K562 (cell line): ENCODE measurements at regions not wholly inside any gene's neighbourhood (a gene's known extent, or its start where the extent isn't known, plus 50 kb on each side); places are given as distances from the start of the nearest gene placed in this dataset.

ENCODE experiments used
- ATAC-seq: fragments of 200-7000 bp; cut with Tn5 transposase; 3 replicates; pipeline ENCODE4 v1.9.1; 2020; ENCODE audit warnings: moderate library complexity
- BruUV-seq: library from RNA; stranded (reverse); fragments of 400-500 nt; replicated peaks from 2 replicates; lab custom pipeline; 2021; lab: Mats Ljungman, UMichigan
- CTCF ChIA-PET: fragments of 300-600 bp; formaldehyde crosslinking; extraction: SDS; loops from one replicate; lab custom pipeline; 2021; ENCODE audit warnings: low intra/inter-chr PET ratio; lab: Yijun Ruan, JAX
- POLR2A ChIA-PET: fragments of 300-600, 350-650 bp; sonication (Branson Sonifier 250); formaldehyde crosslinking; extraction: SDS; loops from one replicate; lab custom pipeline; 2021; ENCODE audit warnings: antibody characterized with exemption, inconsistent platforms; lab: Yijun Ruan, JAX
- DNase-seq, 4 experiments: peaks; one replicate each; pipeline versions ENCODE4 v3.0.0 to v3.0.0-alpha.2; 2011 to 2018; ENCODE audit warnings: low spot score in 3 of 4, mixed read lengths in 3 of 4; ENCODE audit errors: extremely low read depth in 1 of 4
- FAIRE-seq: peaks from 2 replicates; lab custom pipeline; 2011; peaks lifted over from hg19 to GRCh38; lab: Jason Lieb, UNC
- H2AFZ ChIP-seq: 2 replicates; pipeline ENCODE4 v1.6.0; 2011; ENCODE audit warnings: low read depth, low read length, control low read depth, inconsistent platforms
- H3K27ac ChIP-seq: fragments of 200-600 bp; 3 replicates; pipeline ENCODE4 v1.8.0; 2011; ENCODE audit warnings: low read depth, mild to moderate bottlenecking, control low read depth, inconsistent platforms, low read length, moderate library complexity, mixed read lengths; ENCODE audit errors: extremely low read depth
- H3K27me3 ChIP-seq, 2 experiments: fragments of 300-600 bp in 1 of 2; 2 replicates in 1 of 2; 3 replicates in 1 of 2; pipeline versions ENCODE4 v1.6.0 to v1.8.0; 2011; ENCODE audit warnings: inconsistent platforms in 2 of 2, low read length in 2 of 2, mild to moderate bottlenecking in 1 of 2, mixed read lengths in 1 of 2, moderate library complexity in 1 of 2; ENCODE audit not compliant: control insufficient read depth in 2 of 2, insufficient read depth in 2 of 2
- H3K36me3 ChIP-seq: fragments of 300-600 bp; 3 replicates; pipeline ENCODE4 v1.8.0; 2011; ENCODE audit warnings: mild to moderate bottlenecking, low read length, inconsistent platforms; ENCODE audit not compliant: control insufficient read depth, insufficient read depth
- H3K4me1 ChIP-seq, 2 experiments: fragments of 200-600 bp in 1 of 2; replicated peaks in 1 of 2; 2 replicates in 1 of 2; 3 replicates in 1 of 2; pipeline versions ENCODE4 v1.5.1 to v1.8.0; 2011; ENCODE audit warnings: inconsistent platforms in 2 of 2, low read length in 2 of 2, mild to moderate bottlenecking in 1 of 2, mixed read lengths in 1 of 2, moderate library complexity in 1 of 2; ENCODE audit not compliant: control insufficient read depth in 2 of 2, insufficient read depth in 2 of 2
- H3K4me2 ChIP-seq: 2 replicates; pipeline ENCODE4 v1.6.1; 2011; ENCODE audit warnings: low read length, control low read depth, inconsistent platforms, mixed read lengths; ENCODE audit not compliant: insufficient read depth
- H3K4me3 ChIP-seq: fragments of 200-600 bp; sonication (generic), shearing (Covaris generic); 2 replicates; pipeline ENCODE4 v1.5.1; 2016; ENCODE audit warnings: control low read depth, inconsistent platforms
- H3K79me2 ChIP-seq: fragments of 200-600 bp; 3 replicates; pipeline ENCODE4 v1.8.0; 2011; ENCODE audit warnings: low read length, inconsistent platforms; ENCODE audit not compliant: control insufficient read depth, insufficient read depth
- H3K9ac ChIP-seq, 2 experiments: 2 replicates each; pipeline versions ENCODE4 v1.6.0 to v1.6.1; 2011; ENCODE audit warnings: low read depth in 2 of 2, low read length in 2 of 2, control low read depth in 1 of 2, inconsistent platforms in 1 of 2, mild to moderate bottlenecking in 1 of 2, mixed read lengths in 1 of 2; ENCODE audit not compliant: insufficient read depth in 1 of 2
- H3K9me1 ChIP-seq: one replicate; pipeline ENCODE4 v1.6.0; 2011; ENCODE audit warnings: inconsistent platforms, mild to moderate bottlenecking, low read length, moderate library complexity; ENCODE audit not compliant: control insufficient read depth, insufficient read depth
- H3K9me3 ChIP-seq: replicated peaks from 2 replicates; pipeline ENCODE4 v1.5.1; 2011; ENCODE audit warnings: low read depth, low read length, inconsistent platforms; ENCODE audit not compliant: control insufficient read depth, insufficient read depth
- H4K20me1 ChIP-seq: replicated peaks from 2 replicates; pipeline ENCODE4 v1.6.1; 2011; ENCODE audit warnings: low read length, inconsistent platforms, mixed read lengths; ENCODE audit not compliant: control insufficient read depth, insufficient read depth
- CEBPB ChIP-seq: fragments of 450-650 bp; IDR thresholded peaks from 2 replicates; pipeline ENCODE4 v1.6.1; 2016; ENCODE audit warnings: missing genetic modification characterization, missing compliant biosample characterization
- CHAMP1 ChIP-seq: fragments of 450-650 bp; IDR thresholded peaks from 2 replicates; pipeline ENCODE4 v1.6.1; 2016; ENCODE audit warnings: mild to moderate bottlenecking
- CHD2 ChIP-seq: IDR thresholded peaks from 2 replicates; pipeline ENCODE4 v1.6.1; 2011; ENCODE audit warnings: low read depth, low read length
- MTA1 ChIP-seq: fragments of 450-650 bp; IDR thresholded peaks from 2 replicates; pipeline ENCODE4 v1.6.1; 2017; ENCODE audit warnings: borderline replicate concordance
- SP1 ChIP-seq: sonication (generic); formaldehyde crosslinking; IDR thresholded peaks from 2 replicates; pipeline ENCODE4 v1.8.1; 2022; ENCODE audit warnings: mild to moderate bottlenecking, missing genetic modification reagents
- ZNF311 ChIP-seq: fragments of 250-450 bp; sonication (Bioruptor Pico); IDR thresholded peaks from 2 replicates; pipeline ENCODE4 v1.4.0; 2020; ENCODE audit warnings: mild to moderate bottlenecking, moderate library complexity
- WGBS: fragments of 100-300 bp; shearing (Covaris generic); methylation state at CpG from one replicate; pipeline ENCODE4 v1.1.6; 2016; ENCODE audit warnings: low coverage, mixed read lengths; ENCODE audit not compliant: insufficient coverage; ENCODE audit errors: missing lambda C conversion rate; 5-methylcytosine and 5-hydroxymethylcytosine counted together
- in situ Hi-C: fragments of 300-500 bp; cut with MboI; formaldehyde crosslinking; loops from 4 replicates; pipeline ENCODE4 v1.15.0; 2018; ENCODE audit warnings: inconsistent platforms, mixed read lengths
- intact Hi-C: fragments of 100-400 bp; cut with micrococcal nuclease; formaldehyde crosslinking; loops from 2 replicates; pipeline ENCODE4 v1.14.2; 2022
- TF ChIP-seq, protein P1 (sequence below): sonication (generic); formaldehyde crosslinking; IDR thresholded peaks from 2 replicates; pipeline ENCODE4 v1.8.1; 2023; ENCODE audit warnings: mild to moderate bottlenecking, missing genetic modification reagents
- TF ChIP-seq, protein P2 (sequence below): fragments of 250-450 bp; sonication (Bioruptor Pico); IDR thresholded peaks from 2 replicates; pipeline ENCODE4 v1.4.0; 2020; ENCODE audit warnings: mild to moderate bottlenecking

GRCh38 chrX:151240237-151240636, 63.9 kb downstream of the GPR50 start:
- no peak overlapping the region for H3K27ac ChIP-seq
- no peak for ATAC-seq
- 0% methylated on average over 1 of the region's 1 CpG for WGBS

GRCh38 chrX:151268836-151269235, 92.5 kb downstream of the GPR50 start:
- no TSS peak for BruUV-seq
- Histone ChIP-seq H3K79me2 (no peaks in the 10 kb centered on the region), H3K9me1 (no peaks in the 10 kb centered on the region), H3K4me1 (no peaks in the 10 kb centered on the region), H3K9me3 (no peaks in the 10 kb centered on the region), H3K4me3 (no peak overlapping the region), H3K27ac (no peak overlapping the region), H3K4me2 (no peak overlapping the region), H2AFZ (no peak overlapping the region), H3K9ac (no peak overlapping the region), H3K36me3 (no peaks in the 10 kb centered on the region), H3K27me3 (no peaks in the 10 kb centered on the region), H4K20me1 (no peaks in the 10 kb centered on the region)
- ChIA-PET CTCF (no interaction called here), POLR2A (no interaction called here)
- no peak for DNase-seq
- ATAC-seq = no peak
- FAIRE-seq = no peak
- intact Hi-C loops (no loop called here), in situ Hi-C loops (no loop called here)
- WGBS = 0% methylated on average over 6 of the region's 6 CpGs
- TF ChIP-seq SP1 (CRISPR knock-in tag) (no peak), CHD2 (no peak), CEBPB (tag) (no peak), MTA1 (no peak), CHAMP1 (no peak)
- TF ChIP-seq, protein P1, sequence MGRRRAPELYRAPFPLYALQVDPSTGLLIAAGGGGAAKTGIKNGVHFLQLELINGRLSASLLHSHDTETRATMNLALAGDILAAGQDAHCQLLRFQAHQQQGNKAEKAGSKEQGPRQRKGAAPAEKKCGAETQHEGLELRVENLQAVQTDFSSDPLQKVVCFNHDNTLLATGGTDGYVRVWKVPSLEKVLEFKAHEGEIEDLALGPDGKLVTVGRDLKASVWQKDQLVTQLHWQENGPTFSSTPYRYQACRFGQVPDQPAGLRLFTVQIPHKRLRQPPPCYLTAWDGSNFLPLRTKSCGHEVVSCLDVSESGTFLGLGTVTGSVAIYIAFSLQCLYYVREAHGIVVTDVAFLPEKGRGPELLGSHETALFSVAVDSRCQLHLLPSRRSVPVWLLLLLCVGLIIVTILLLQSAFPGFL (CRISPR knock-in tag) = no peak
- TF ChIP-seq, protein P2, sequence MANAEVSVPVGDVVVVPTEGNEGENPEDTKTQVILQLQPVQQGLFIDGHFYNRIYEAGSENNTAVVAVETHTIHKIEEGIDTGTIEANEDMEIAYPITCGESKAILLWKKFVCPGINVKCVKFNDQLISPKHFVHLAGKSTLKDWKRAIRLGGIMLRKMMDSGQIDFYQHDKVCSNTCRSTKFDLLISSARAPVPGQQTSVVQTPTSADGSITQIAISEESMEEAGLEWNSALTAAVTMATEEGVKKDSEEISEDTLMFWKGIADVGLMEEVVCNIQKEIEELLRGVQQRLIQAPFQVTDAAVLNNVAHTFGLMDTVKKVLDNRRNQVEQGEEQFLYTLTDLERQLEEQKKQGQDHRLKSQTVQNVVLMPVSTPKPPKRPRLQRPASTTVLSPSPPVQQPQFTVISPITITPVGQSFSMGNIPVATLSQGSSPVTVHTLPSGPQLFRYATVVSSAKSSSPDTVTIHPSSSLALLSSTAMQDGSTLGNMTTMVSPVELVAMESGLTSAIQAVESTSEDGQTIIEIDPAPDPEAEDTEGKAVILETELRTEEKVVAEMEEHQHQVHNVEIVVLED (CRISPR knock-in tag) = no peak

More at GRCh38 chrX:151240237-151240636, 63.9 kb downstream of the GPR50 start:
- no peak for TF ChIP-seq ZNF311
- ChIA-PET POLR2A (no interaction called here), CTCF (no interaction called here)
- FAIRE-seq (no peak), DNase-seq (no peak)
- Histone ChIP-seq H3K4me2 (no peak overlapping the region), H3K4me3 (no peak overlapping the region), H3K4me1 (no peaks in the 10 kb centered on the region), H3K36me3 (no peaks in the 10 kb centered on the region), H3K9me1 (no peaks in the 10 kb centered on the region), H4K20me1 (no peaks in the 10 kb centered on the region), H3K9me3 (no peaks in the 10 kb centered on the region), H3K9ac (no peak overlapping the region), H2AFZ (no peak overlapping the region), H3K27me3 (peaks cover 0 to 2% of the 10 kb centered on the region in 2 experiments; a peak in 1 of 5 replicates), H3K79me2 (no peaks in the 10 kb centered on the region)
- in situ Hi-C loops = no loop called here
- BruUV-seq = no TSS peak
- intact Hi-C loops = no loop called here
